ENCODE measurements at regions not wholly inside any gene's neighbourhood (a gene's known extent, or its start where the extent isn't known, plus 50 kb on each side); places are given as distances from the start of the nearest gene placed in this dataset.

GRCh38 chr6:95681736-95682135 lies 104.4 kb downstream of the MANEA start:
- H4K20me1 ChIP-seq (ENCODE audit: insufficient read depth, low read length) = no peaks in the 10 kb centered on the region
- no peaks in the 10 kb centered on the region for H3K79me2 ChIP-seq (ENCODE audit: insufficient read depth, low read length)
- no peaks in the 10 kb centered on the region for H3K36me3 ChIP-seq (replicated peaks in 1 of 2; ENCODE audit: control insufficient read depth in 1 of 2, insufficient read depth in 2 of 2, low read length in 2 of 2)
- intact Hi-C loops (cut with micrococcal nuclease; ENCODE audit: unreplicated experiment) (no loop called here), in situ Hi-C loops (cut with HindIII; ENCODE audit: extremely low pct_ligation_motif_present, low pct_unique_long_range_greater_than_20kb) (no loop called here)
- H3K4me3 ChIP-seq (replicated peaks in 1 of 3; ENCODE audit: insufficient read depth in 1 of 3, low read depth in 2 of 3, low read length in 3 of 3) = no peak overlapping the region
- no TSS peak for BruUV-seq (replicated peaks)
- ChIA-PET CTCF (ENCODE audit: low intra/inter-chr PET ratio, low total read pairs) (no interaction called here), POLR2A (no interaction called here)
- no peak overlapping the region for H3K4me2 ChIP-seq (ENCODE audit: low read depth, low read length)
- DNase-seq (ENCODE audit: low spot score) (no peak), ATAC-seq (no peak), FAIRE-seq (no peak)
- no peaks in the 10 kb centered on the region for H3K9me3 ChIP-seq (ENCODE audit: low read length)
- no peaks in the 10 kb centered on the region for H3K27me3 ChIP-seq (ENCODE audit: control insufficient read depth in 1 of 2, insufficient read depth in 2 of 2, low read length in 2 of 2)
- H3K4me1 ChIP-seq (ENCODE audit: insufficient read depth, low read length) = no peaks in the 10 kb centered on the region
- 42% methylated on average over 2 of the region's 2 CpGs for WGBS (ENCODE audit: low lambda C conversion rate)
- no peak for TF ChIP-seq BRD4 (CRISPR knock-in tag; IDR thresholded peaks at IDR 0.05)
- no peak for TF ChIP-seq KMT2B (CRISPR knock-in tag; IDR thresholded peaks at IDR 0.05)
- TF ChIP-seq E2F2 (CRISPR knock-in tag; IDR thresholded peaks at IDR 0.05; ENCODE audit: borderline replicate concordance) = no peak
- TF ChIP-seq ZNF766 (CRISPR knock-in tag; IDR thresholded peaks at IDR 0.05; ENCODE audit: borderline replicate concordance) = no peak
- TF ChIP-seq ARHGAP35 (CRISPR knock-in tag; IDR thresholded peaks at IDR 0.05; ENCODE audit: borderline replicate concordance) = no peak
- no peak overlapping the region for H3K27ac ChIP-seq (ENCODE audit: extremely low read length, insufficient read depth, low read length)
- H3K9ac ChIP-seq (ENCODE audit: insufficient read depth, low read depth, low read length) = no peak overlapping the region
- no peak overlapping the region for H2AFZ ChIP-seq (ENCODE audit: low read length)

GRCh38 chr6:95682476-95682875 lies 105.1 kb downstream of the MANEA start:
- intact Hi-C loops (cut with micrococcal nuclease; ENCODE audit: unreplicated experiment) = no loop called here
- Histone ChIP-seq H3K9me3 (ENCODE audit: low read length) (no peaks in the 10 kb centered on the region), H3K4me2 (ENCODE audit: low read depth, low read length) (no peak overlapping the region), H3K36me3 (replicated peaks in 1 of 2; ENCODE audit: control insufficient read depth in 1 of 2, insufficient read depth in 2 of 2, low read length in 2 of 2) (no peaks in the 10 kb centered on the region), H3K4me3 (replicated peaks in 1 of 3; ENCODE audit: insufficient read depth in 1 of 3, low read depth in 2 of 3, low read length in 3 of 3) (no peak overlapping the region), H3K79me2 (ENCODE audit: insufficient read depth, low read length) (no peaks in the 10 kb centered on the region), H3K4me1 (ENCODE audit: insufficient read depth, low read length) (no peaks in the 10 kb centered on the region), H2AFZ (ENCODE audit: low read length) (no peak overlapping the region), H3K9ac (ENCODE audit: insufficient read depth, low read depth, low read length) (no peak overlapping the region), H3K27ac (ENCODE audit: extremely low read length, insufficient read depth, low read length) (no peak overlapping the region), H4K20me1 (ENCODE audit: insufficient read depth, low read length) (no peaks in the 10 kb centered on the region), H3K27me3 (ENCODE audit: control insufficient read depth in 1 of 2, insufficient read depth in 2 of 2, low read length in 2 of 2) (no peaks in the 10 kb centered on the region)
- no peak for FAIRE-seq
- 13% methylated on average over 1 of the region's 1 CpG for WGBS (ENCODE audit: low lambda C conversion rate)
- CTCF ChIA-PET (ENCODE audit: low intra/inter-chr PET ratio, low total read pairs) = no interaction called here
- ATAC-seq = no peak
- no TSS peak for BruUV-seq (replicated peaks)
- no peak for DNase-seq (ENCODE audit: low spot score)
- POLR2A ChIA-PET = no interaction called here
- in situ Hi-C loops (cut with HindIII; ENCODE audit: extremely low pct_ligation_motif_present, low pct_unique_long_range_greater_than_20kb) = no loop called here
- TF ChIP-seq ZFP62 (CRISPR knock-in tag; IDR thresholded peaks at IDR 0.05) (no peak), NCOA1 (CRISPR knock-in tag; IDR thresholded peaks at IDR 0.05) (no peak), ZNF205 (CRISPR knock-in tag; IDR thresholded peaks at IDR 0.05) (no peak), ZNF709 (CRISPR knock-in tag; IDR thresholded peaks at IDR 0.05) (no peak), RERE (CRISPR knock-in tag; IDR thresholded peaks at IDR 0.05; ENCODE audit: low read depth) (no peak), ZNF768 (CRISPR knock-in tag; IDR thresholded peaks at IDR 0.05) (no peak), TBX3 (IDR thresholded peaks at IDR 0.05; ENCODE audit: borderline replicate concordance) (no peak), FOXK2 (IDR thresholded peaks at IDR 0.05) (no peak)
- TF ChIP-seq, protein P1, sequence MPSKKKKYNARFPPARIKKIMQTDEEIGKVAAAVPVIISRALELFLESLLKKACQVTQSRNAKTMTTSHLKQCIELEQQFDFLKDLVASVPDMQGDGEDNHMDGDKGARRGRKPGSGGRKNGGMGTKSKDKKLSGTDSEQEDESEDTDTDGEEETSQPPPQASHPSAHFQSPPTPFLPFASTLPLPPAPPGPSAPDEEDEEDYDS (CRISPR knock-in tag; IDR thresholded peaks at IDR 0.05) = no peak

Measured in HepG2 (cell line).